ENCODE measurements at regions not wholly inside any gene's neighbourhood (a gene's known extent, or its start where the extent isn't known, plus 50 kb on each side); places are given as distances from the start of the nearest gene placed in this dataset.
"Not testable (repeated sequence)": the region's sequence is repeated elsewhere in the genome, so short reads cannot be mapped to it uniquely, and the experiment has no call there.

- intact Hi-C loops (cut with DNase I; ENCODE audit: low total_unique reads) = no loop called here
- WGBS, 5 donors = 75 to 81% (median 80%) methylated on average over 2 of the region's 2 CpGs
- Histone ChIP-seq H3K4me3 (no peak overlapping the region), H3K27me3 (replicated peaks in 1 of 7) (peaks cover 0 to 7% (median 0%) of the 10 kb centered on the region in 7 donors), H3K27ac (no peak overlapping the region), H3K9me3 (peaks cover 0 to 10% (median 0%) of the 10 kb centered on the region in 8 donors), H3K4me1 (no peaks in the 10 kb centered on the region), H3K36me3 (no peaks in the 10 kb centered on the region)
- TF ChIP-seq CTCF (IDR thresholded peaks at IDR 0.05 in 8 of 11, conservative IDR thresholded peaks at IDR 0.05 in 3 of 11) (no peak), POLR2AphosphoS5 (IDR thresholded peaks at IDR 0.05) (no peak), POLR2A (IDR thresholded peaks at IDR 0.05) (no peak)
- DNase-seq = no peak
These were observed 173.4 kb upstream of the TPM1 start for GRCh38 chr15:62869116-62869515.

GRCh38 chr15:62870216-62870615 is 172.3 kb upstream of the TPM1 start:
- H3K4me1 ChIP-seq = no peaks in the 10 kb centered on the region
- peaks cover 0 to 10% (median 0%) of the 10 kb centered on the region in 8 donors for H3K9me3 ChIP-seq
- TF ChIP-seq POLR2AphosphoS5 (IDR thresholded peaks at IDR 0.05) (no peak), POLR2A (IDR thresholded peaks at IDR 0.05) (no peak), CTCF (IDR thresholded peaks at IDR 0.05 in 8 of 11, conservative IDR thresholded peaks at IDR 0.05 in 3 of 11) (no peak)
- no peaks in the 10 kb centered on the region for H3K36me3 ChIP-seq
- DNase-seq = no peak
- WGBS, 5 donors = 91 to 98% (median 93%) methylated on average over 2 of the region's 2 CpGs
- intact Hi-C loops (cut with DNase I; ENCODE audit: low total_unique reads) = no loop called here
- H3K4me3 ChIP-seq = no peak overlapping the region
- H3K27me3 ChIP-seq (replicated peaks in 1 of 7) = peaks cover 0 to 13% (median 6%) of the 10 kb centered on the region in 7 donors
- H3K27ac ChIP-seq = no peak overlapping the region

- intact Hi-C loops (cut with DNase I; ENCODE audit: low total_unique reads); H3K36me3 ChIP-seq; H3K4me1 ChIP-seq; H3K27ac ChIP-seq; H3K4me3 ChIP-seq; DNase-seq: not testable (repeated sequence)
- WGBS, 5 donors = 65 to 98% (median 87%) methylated on average over 3 of the region's 3 CpGs
- H3K9me3 ChIP-seq = peaks cover 0 to 10% (median 0%) of the 10 kb centered on the region in 8 donors
- peaks cover 0 to 18% (median 11%) of the 10 kb centered on the region in 7 donors for H3K27me3 ChIP-seq (replicated peaks in 1 of 7)
These were observed 171.8 kb upstream of the TPM1 start for GRCh38 chr15:62870701-62871100.

- H3K27ac ChIP-seq = no peak overlapping the region
- TF ChIP-seq POLR2AphosphoS5 (IDR thresholded peaks at IDR 0.05) = no peak
- TF ChIP-seq POLR2A (IDR thresholded peaks at IDR 0.05) = no peak
- TF ChIP-seq CTCF (IDR thresholded peaks at IDR 0.05 in 8 of 11, conservative IDR thresholded peaks at IDR 0.05 in 3 of 11) = no peak
- DNase-seq = no peak
- H3K4me3 ChIP-seq = no peak overlapping the region
- intact Hi-C loops (cut with DNase I; ENCODE audit: low total_unique reads) = no loop called here
- 84 to 88% (median 85%) methylated on average over 5 of the region's 5 CpGs for WGBS, 5 donors
- H3K27me3 ChIP-seq (replicated peaks in 1 of 7) = peaks cover 0 to 36% (median 25%) of the 10 kb centered on the region in 7 donors
- H3K4me1 ChIP-seq = no peaks in the 10 kb centered on the region
- no peaks in the 10 kb centered on the region for H3K36me3 ChIP-seq
- H3K9me3 ChIP-seq = peaks cover 0 to 10% (median 0%) of the 10 kb centered on the region in 8 donors
These were observed 169.3 kb upstream of the TPM1 start for GRCh38 chr15:62873203-62873602.

- no peak for DNase-seq
- peaks cover 0 to 1% (median 0%) of the 10 kb centered on the region in 6 donors for H3K4me1 ChIP-seq
- no peak overlapping the region for H3K4me3 ChIP-seq
- H3K27me3 ChIP-seq (replicated peaks in 1 of 7) = peaks cover 0 to 45% (median 28%) of the 10 kb centered on the region in 7 donors
- WGBS, 5 donors = 71 to 89% (median 79%) methylated on average over 3 of the region's 3 CpGs
- H3K9me3 ChIP-seq = peaks cover 0 to 10% (median 0%) of the 10 kb centered on the region in 8 donors
- no peak overlapping the region for H3K27ac ChIP-seq
- H3K36me3 ChIP-seq = no peaks in the 10 kb centered on the region
- TF ChIP-seq POLR2AphosphoS5 (IDR thresholded peaks at IDR 0.05) = no peak
- intact Hi-C loops (cut with DNase I; ENCODE audit: low total_unique reads) = no loop called here
These were observed 168.5 kb upstream of the TPM1 start for GRCh38 chr15:62874064-62874463.
